Effector memory CD8-positive, alpha-beta T cell (primary cell): ENCODE measurements at regions not wholly inside any gene's neighbourhood (a gene's known extent, or its start where the extent isn't known, plus 50 kb on each side); places are given as distances from the start of the nearest gene placed in this dataset.

Experiments
- ATAC-seq: fragments of 150-1000 bp; cut with Tn5 transposase; replicated peaks from 2 replicates; pipeline ENCODE4 v1.10.0; 2021; ENCODE audit warnings: mild to moderate bottlenecking, moderate library complexity
- DNase-seq, 3 experiments: peaks; one replicate each; pipeline ENCODE4 v3.0.0; 2021
- H3K27ac Mint-ChIP-seq, 2 donors: one replicate each; pipeline ENCODE4 v1.8.0; 2022; ENCODE audit warnings: mild to moderate bottlenecking in 2 of 2, mixed read lengths in 2 of 2, moderate library complexity in 2 of 2
- H3K27me3 Mint-ChIP-seq, 2 donors: one replicate each; pipeline ENCODE4 v1.8.0; 2022; ENCODE audit warnings: mixed read lengths in 2 of 2
- H3K36me3 Mint-ChIP-seq: one replicate; pipeline ENCODE4 v1.8.0; 2022; ENCODE audit warnings: mild to moderate bottlenecking, moderate library complexity, mixed read lengths; ENCODE audit not compliant: insufficient read depth
- H3K4me1 Mint-ChIP-seq, 2 donors: one replicate each; pipeline ENCODE4 v1.8.0; 2022; ENCODE audit warnings: low read depth in 2 of 2, mixed read lengths in 2 of 2
- H3K4me3 Mint-ChIP-seq, 2 donors: one replicate each; pipeline ENCODE4 v1.8.0; 2022; ENCODE audit warnings: mild to moderate bottlenecking in 2 of 2, mixed read lengths in 2 of 2, moderate library complexity in 2 of 2
- H3K9me3 Mint-ChIP-seq, 2 donors: one replicate each; pipeline ENCODE4 v1.8.0; 2022; ENCODE audit warnings: mixed read lengths in 2 of 2

DNA sequence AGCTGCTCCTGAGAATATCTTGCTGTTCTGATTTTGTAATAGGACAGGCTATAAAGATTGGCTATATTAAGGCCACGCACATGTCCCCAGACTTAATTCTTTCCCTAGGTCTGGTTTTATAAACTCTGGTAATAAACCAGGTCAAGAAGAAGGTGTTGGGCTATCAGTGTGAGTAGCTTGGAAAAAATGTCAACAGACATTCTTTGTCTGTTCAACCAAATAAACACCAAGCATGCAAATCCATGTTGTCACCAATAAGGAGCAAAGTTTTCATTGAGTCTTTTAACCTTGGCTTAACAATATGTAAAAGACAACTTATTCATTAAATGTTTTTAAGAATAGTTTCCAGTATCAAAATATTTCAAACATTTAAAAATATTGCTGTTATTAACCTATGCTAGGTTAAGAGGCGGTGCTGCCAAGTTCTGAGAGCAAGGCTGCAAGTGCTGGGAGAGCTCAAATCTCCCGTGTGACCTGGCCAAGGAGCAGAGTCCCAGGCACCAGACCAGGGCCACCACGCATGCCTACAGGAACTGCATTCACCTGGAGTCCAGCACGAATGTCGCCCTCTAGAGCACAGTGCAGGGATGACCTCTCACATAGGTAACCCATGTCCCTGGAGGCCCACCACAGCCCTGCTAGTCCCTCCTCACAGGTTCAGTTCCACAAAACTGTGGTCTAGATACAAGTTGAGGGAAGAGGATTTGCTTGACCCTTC is 120.5 kb upstream of the POU3F3 start:
- Mint-ChIP-seq H3K36me3 (no peaks in the 10 kb centered on the region), H3K27me3 (no peaks in the 10 kb centered on the region), H3K9me3 (peaks cover 5 to 15% of the 10 kb centered on the region in 2 donors), H3K4me1 (no peaks in the 10 kb centered on the region), H3K4me3 (no peak overlapping the region), H3K27ac (no peak overlapping the region)
- ATAC-seq = no peak
- no peak for DNase-seq

DNA sequence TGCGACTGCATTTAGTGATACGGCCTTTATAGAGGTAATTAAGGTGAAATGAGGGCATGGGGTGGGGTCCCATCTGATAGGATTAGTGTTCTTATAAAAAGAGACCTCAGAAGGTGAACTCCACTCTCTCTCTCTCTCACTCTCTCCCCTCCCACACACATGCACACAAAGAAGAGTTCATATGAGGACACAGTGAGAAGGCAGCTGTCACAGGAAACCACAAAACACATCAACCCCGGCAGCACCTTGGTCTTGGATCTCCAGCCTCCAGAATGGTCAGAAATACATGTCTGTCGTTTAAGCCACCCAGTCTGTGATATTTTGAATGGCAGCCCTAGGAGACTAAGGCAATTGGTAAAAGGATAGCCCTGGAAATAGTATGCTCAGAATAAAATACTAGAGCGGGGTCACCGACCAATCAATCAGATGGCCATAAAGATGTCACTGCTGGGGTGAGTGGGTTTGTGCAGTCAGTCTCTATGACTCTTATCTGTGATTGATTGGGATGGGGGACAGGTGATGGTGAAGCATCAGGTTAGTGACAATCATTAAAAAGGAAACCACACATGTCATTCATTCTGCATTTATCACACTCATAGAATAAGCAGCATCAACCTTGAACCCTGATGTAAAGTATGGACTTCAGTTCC is 118.9 kb upstream of the POU3F3 start:
- Mint-ChIP-seq H3K9me3 (peaks cover 3 to 15% of the 10 kb centered on the region in 2 donors), H3K4me1 (no peaks in the 10 kb centered on the region), H3K27me3 (no peaks in the 10 kb centered on the region), H3K36me3 (no peaks in the 10 kb centered on the region), H3K4me3 (no peak overlapping the region), H3K27ac (no peak overlapping the region)
- DNase-seq (no peak), ATAC-seq (no peak)

DNA sequence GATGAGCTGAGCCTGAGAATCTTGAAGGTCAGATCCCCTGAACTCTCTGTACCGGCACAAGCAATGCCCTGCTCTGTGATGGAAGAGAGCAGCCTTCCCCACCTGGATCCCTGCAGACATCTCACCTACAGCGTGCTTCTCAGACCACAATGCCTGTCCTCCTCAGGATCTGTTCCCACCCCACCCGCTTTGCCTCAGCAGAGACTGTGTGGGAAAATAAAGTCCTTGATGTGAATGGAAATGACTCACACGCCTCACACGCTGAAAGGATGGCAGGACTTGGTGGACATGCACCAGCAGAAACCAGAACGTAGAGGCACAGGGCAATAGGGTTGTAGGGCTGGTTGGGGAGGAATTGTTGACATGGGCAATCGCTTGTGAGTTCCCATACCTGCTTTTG is 117.9 kb upstream of the POU3F3 start:
- Mint-ChIP-seq H3K36me3 (no peaks in the 10 kb centered on the region), H3K4me1 (no peaks in the 10 kb centered on the region), H3K9me3 (peaks cover 3 to 15% of the 10 kb centered on the region in 2 donors), H3K4me3 (no peak overlapping the region), H3K27ac (no peak overlapping the region), H3K27me3 (no peaks in the 10 kb centered on the region)
- DNase-seq (no peak), ATAC-seq (no peak)

DNA sequence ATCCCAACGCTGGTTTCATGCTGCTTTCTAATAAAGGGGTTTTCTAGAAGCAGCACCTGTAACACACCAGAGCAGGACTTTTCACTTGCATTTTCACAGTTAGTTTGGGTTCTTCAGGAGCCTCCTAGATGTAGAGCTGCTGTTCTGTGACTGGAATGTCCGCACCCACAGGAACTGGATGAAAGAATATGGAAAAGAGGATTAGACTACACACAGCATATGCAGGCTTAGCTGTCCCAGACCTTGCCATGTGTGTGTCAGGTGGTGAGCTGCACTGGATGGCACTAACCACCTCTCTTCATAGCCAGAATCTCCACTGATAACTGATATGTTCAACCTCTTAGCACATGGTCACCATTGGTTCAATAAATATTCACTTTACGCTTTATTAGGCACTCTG is 112.1 kb upstream of the POU3F3 start:
- Mint-ChIP-seq H3K27me3 (no peaks in the 10 kb centered on the region), H3K9me3 (peaks cover 0 to 2% of the 10 kb centered on the region in 2 donors), H3K4me1 (no peaks in the 10 kb centered on the region), H3K4me3 (no peak overlapping the region), H3K36me3 (no peaks in the 10 kb centered on the region), H3K27ac (no peak overlapping the region)
- no peak for ATAC-seq
- DNase-seq = no peak

DNA sequence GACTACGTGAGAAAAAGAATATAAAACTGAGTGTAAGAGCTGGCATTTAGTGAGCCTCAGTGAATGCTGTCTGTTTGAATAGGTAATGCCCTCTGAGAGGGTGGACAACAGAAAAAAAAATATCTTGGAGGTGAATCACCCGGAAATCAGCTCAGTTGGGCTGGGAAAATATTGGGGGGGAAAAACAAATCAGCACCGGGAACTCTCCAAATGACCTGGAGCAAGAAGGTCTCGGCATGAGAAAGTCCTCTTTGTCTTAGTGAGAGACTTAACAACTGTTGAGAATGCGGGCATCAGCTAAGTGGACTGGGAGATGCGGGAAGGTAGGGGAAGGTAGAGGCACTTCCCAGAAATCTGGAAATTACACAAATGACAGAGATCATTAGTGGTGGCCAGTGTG is 109.4 kb upstream of the POU3F3 start:
- Mint-ChIP-seq H3K9me3 (peaks cover 0 to 3% of the 10 kb centered on the region in 2 donors), H3K36me3 (no peaks in the 10 kb centered on the region), H3K4me1 (no peaks in the 10 kb centered on the region), H3K27ac (no peak overlapping the region), H3K4me3 (no peak overlapping the region), H3K27me3 (no peaks in the 10 kb centered on the region)
- DNase-seq = no peak
- no peak for ATAC-seq

DNA sequence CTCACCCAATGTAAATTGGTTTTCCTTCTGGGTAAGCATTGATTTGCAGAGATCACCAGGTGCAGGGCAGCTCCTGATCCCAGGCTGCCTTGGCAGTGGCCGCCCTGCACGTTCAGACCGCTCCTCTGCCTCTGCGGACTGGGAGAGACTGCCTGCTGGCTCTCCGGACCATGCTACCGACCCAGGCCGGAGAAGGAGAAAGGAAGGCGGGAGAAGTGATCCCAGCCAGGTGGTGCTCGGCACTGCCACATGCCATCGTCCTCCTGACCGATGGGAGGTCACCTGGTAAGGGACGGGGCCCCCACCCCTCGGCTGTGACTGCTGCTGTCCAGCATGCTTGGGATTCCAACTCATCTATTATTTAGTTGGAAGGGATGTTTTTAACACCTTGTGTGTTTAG is 108.1 kb upstream of the POU3F3 start:
- Mint-ChIP-seq H3K9me3 (peaks cover 0 to 3% of the 10 kb centered on the region in 2 donors), H3K4me1 (no peaks in the 10 kb centered on the region), H3K36me3 (no peaks in the 10 kb centered on the region), H3K27ac (no peak overlapping the region), H3K27me3 (no peaks in the 10 kb centered on the region), H3K4me3 (no peak overlapping the region)
- DNase-seq (no peak), ATAC-seq (no peak)

DNA sequence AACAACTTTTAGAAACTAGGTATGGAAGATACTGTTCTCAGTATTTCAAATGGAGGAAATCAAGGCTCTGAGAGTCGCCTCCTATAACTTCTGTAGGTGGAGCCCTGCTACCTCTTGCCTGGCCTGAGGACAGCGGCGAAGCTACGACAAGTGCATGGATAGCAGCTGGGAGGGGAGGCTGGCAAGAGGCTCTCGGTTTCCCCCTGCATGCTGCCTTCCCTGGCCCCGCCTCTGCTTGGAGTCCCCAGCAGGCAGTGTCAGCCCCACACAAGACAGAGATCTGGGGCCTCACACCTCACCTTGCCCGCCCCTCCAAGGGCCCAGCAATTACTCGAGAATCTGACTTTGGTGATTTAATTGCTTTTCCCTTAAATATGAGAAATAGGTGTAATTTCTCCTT is 107.6 kb upstream of the POU3F3 start:
- no peak overlapping the region for H3K27ac Mint-ChIP-seq
- H3K4me1 Mint-ChIP-seq = no peaks in the 10 kb centered on the region
- H3K27me3 Mint-ChIP-seq = no peaks in the 10 kb centered on the region
- peaks cover 0 to 1% of the 10 kb centered on the region in 2 donors for H3K9me3 Mint-ChIP-seq
- DNase-seq = no peak
- H3K4me3 Mint-ChIP-seq = no peak overlapping the region
- ATAC-seq = no peak
- H3K36me3 Mint-ChIP-seq = no peaks in the 10 kb centered on the region

DNA sequence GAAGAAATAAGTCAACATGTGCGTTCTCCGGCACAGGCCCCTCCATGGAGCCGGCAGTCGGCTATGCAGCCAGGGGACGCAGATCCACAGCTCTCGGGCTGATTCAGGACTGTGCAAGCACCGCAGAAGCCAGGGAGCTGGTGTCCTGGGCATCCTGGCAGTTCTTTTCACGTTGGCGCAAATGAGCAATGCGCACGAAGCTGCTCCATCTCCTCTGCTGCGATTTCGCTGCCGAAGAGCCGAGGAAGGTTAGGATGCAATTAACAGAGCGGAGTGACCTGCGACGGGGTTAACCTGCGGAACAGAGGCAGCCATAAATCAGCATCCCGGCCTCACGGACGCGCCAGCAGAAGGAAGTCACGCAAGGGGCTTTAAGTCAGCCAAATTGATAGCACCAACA is 107.1 kb upstream of the POU3F3 start:
- Mint-ChIP-seq H3K27me3 (no peaks in the 10 kb centered on the region), H3K9me3 (peaks cover 0 to 1% of the 10 kb centered on the region in 2 donors), H3K27ac (no peak overlapping the region), H3K36me3 (no peaks in the 10 kb centered on the region), H3K4me1 (no peaks in the 10 kb centered on the region), H3K4me3 (no peak overlapping the region)
- ATAC-seq = no peak
- no peak for DNase-seq

DNA sequence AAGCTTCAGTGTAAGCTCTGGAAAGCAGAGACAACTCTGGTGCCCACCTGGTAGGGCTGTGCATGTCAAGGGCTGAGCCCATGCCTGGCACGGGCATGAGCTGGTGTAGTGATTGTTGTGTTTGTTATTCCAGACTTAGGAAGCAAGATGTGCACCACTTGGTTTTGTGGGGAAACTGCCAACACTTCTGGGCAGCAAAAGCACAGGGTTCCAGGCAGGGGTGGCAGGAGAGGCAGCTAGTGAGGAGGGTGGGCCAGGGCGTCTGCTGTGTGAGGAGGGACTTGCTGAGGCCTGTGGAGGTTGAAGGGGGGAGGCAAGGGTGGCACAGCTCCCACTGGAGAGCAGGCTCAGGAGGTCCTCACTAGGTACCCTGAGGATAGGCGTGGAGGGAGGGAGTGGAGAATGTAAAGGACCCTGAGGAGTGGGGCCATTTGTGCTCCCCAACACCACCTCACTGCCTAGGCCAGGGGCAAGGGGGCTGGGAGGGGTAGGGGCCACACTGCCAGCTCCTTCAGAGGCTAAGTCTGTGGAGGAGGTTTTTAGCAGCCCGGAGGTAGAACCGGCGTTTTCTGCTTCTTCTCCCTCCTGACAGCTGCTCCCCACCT is 104.0 kb upstream of the POU3F3 start:
- no peak overlapping the region for H3K27ac Mint-ChIP-seq
- ATAC-seq = no peak
- no peaks in the 10 kb centered on the region for H3K27me3 Mint-ChIP-seq
- no peaks in the 10 kb centered on the region for H3K36me3 Mint-ChIP-seq
- no peaks in the 10 kb centered on the region for H3K4me1 Mint-ChIP-seq
- peaks cover 0 to 1% of the 10 kb centered on the region in 2 donors for H3K9me3 Mint-ChIP-seq
- no peak for DNase-seq
- no peak overlapping the region for H3K4me3 Mint-ChIP-seq

DNA sequence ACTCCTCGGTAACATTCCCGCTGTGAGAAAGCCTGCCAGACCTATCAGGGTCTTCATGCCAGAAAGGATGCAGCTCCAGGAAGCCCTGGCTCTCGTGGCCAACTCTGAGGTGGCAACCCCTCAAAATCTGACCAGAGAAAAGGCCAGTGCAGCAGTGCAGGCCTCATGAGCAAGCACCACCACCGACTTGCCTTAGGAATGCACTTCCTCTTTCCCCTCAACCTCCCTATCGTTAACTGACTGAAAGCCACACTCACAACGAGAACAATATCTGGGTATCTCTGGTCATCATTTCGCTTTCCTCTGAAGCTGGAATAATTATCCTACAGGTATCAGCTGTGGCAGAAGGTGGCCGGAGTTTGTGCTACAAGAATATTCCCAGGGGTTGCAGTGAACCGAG is 101.4 kb upstream of the POU3F3 start:
- Mint-ChIP-seq H3K9me3 (peaks cover 0 to 1% of the 10 kb centered on the region in 2 donors), H3K36me3 (no peaks in the 10 kb centered on the region), H3K27me3 (peaks cover 0 to 5% of the 10 kb centered on the region in 2 donors), H3K4me1 (no peaks in the 10 kb centered on the region), H3K27ac (no peak overlapping the region), H3K4me3 (no peak overlapping the region)
- ATAC-seq = no peak
- DNase-seq = no peak

DNA sequence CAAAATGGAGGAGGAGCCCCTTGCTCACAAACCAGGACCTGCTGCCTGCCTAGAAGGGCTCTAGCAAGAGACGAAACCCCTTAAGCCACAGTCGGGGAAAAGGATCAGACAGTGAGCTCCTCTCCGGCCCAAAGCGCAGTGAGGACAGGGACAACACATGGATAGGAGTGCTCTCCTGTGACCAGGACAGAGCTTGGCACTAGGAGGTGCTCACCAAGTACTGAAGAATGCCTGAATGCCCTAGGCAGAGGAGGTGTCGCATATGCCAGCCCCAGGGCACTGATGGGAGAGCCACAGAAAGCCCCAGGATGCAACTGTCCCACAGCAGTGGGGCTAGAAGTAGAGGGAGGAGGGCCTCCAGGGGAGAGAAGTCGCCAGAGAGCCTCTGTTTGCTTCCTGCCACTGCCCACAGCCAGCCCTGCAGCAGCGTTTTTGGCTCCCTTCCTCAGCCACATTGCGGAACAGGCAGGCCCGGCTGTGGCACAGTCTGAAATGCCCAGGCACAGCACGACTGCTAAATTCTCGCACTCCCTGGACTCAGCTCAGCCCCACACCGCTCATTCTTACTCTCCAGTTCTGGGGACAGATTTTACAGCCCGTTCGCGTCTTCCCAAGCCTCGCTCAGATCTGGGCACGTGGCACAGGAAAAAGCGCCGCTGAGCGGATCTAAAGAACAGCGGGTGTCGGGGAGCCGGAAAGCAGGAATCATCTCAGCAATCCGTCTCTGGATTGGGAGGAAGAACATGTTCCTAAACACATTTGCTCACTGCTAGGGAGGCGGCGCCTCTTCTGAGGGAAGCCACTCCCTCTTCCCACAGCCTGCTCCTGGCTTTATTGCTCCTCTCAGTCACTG is 98.7 kb upstream of the POU3F3 start:
- Mint-ChIP-seq H3K9me3 (no peaks in the 10 kb centered on the region), H3K36me3 (no peaks in the 10 kb centered on the region), H3K27me3 (peaks cover 0 to 5% of the 10 kb centered on the region in 2 donors), H3K27ac (no peak overlapping the region), H3K4me1 (no peaks in the 10 kb centered on the region), H3K4me3 (no peak overlapping the region)
- DNase-seq (no peak), ATAC-seq (no peak)

DNA sequence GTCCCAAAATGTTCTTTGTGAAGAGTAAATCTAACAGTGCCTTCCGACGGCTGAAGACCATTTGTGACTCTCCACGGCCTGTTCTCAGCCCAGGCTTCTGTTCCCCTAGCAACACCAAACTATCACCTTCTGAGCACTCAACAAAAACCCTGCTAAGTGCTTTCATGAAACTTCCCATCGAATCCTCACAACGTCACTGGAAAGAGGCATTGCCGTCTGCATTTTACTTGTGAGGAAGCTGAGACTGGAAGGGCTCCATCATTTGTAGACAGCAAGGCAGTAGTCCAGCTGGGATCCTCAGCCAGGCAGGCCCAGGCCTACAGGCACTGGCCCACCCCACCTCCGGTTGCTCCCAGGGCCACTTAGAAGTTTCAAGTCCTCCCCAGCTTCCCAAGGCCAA is 97.8 kb upstream of the POU3F3 start:
- Mint-ChIP-seq H3K9me3 (no peaks in the 10 kb centered on the region), H3K27me3 (peaks cover 0 to 5% of the 10 kb centered on the region in 2 donors), H3K27ac (no peak overlapping the region), H3K36me3 (no peaks in the 10 kb centered on the region), H3K4me1 (no peaks in the 10 kb centered on the region), H3K4me3 (no peak overlapping the region)
- no peak for DNase-seq
- no peak for ATAC-seq

DNA sequence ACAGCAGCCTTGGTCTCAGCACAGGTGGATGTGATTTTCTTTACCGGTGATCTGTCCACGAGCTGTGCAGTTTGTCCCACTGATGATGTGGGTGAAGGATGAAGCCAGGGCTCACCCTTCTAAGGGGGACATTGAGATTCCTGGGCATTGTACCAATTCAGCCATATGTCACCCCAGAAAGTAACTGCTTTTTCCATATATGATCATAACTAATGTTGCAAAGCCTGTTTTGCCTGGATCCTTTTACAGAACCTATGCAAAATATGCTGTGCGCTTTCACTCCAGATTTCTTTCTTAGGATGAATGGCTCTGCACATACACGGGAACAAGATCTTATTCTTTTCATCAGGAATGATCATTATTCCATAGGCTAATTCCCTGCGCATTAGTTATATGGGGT is 96.9 kb upstream of the POU3F3 start:
- Mint-ChIP-seq H3K9me3 (no peaks in the 10 kb centered on the region), H3K4me3 (no peak overlapping the region), H3K27ac (no peak overlapping the region), H3K27me3 (peaks cover 0 to 5% of the 10 kb centered on the region in 2 donors), H3K4me1 (no peaks in the 10 kb centered on the region), H3K36me3 (no peaks in the 10 kb centered on the region)
- ATAC-seq (no peak), DNase-seq (no peak)
